ENCODE measurements at regions not wholly inside any gene's neighbourhood (a gene's known extent, or its start where the extent isn't known, plus 50 kb on each side); places are given as distances from the start of the nearest gene placed in this dataset.

DNA sequence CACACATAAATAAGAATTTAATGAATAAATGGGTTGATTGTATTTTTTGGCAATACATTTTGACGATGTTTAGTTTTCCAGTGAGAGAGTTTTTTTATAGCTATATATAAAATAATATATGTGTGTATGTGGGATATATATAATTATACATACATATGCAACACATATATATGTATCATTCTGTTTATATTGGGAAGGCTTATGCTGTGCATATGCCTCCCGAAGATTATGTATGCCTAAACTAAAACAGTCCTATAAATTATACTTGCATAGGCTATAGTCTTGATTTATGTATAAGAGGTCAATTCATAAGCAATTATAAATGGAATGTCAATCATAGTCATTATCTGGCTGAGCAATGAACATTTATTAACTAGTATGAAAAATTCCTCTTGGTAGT is 151.3 kb upstream of the HMHB1 start:
- H3K79me2 ChIP-seq (ENCODE audit: insufficient read depth, low read length) = no peaks in the 10 kb centered on the region
- no peaks in the 10 kb centered on the region for H3K9me3 ChIP-seq (ENCODE audit: low read length)
- 33% methylated on average over 2 of the region's 2 CpGs for WGBS (ENCODE audit: low lambda C conversion rate)
- H3K4me1 ChIP-seq (ENCODE audit: insufficient read depth, low read length) = peaks cover 32% of the 10 kb centered on the region
- ChIA-PET POLR2A (no interaction called here), CTCF (ENCODE audit: low intra/inter-chr PET ratio, low total read pairs) (no interaction called here)
- H3K4me2 ChIP-seq (ENCODE audit: low read depth, low read length) = no peak overlapping the region
- H4K20me1 ChIP-seq (ENCODE audit: insufficient read depth, low read length) = no peaks in the 10 kb centered on the region
- ATAC-seq = no peak
- in situ Hi-C loops (cut with HindIII; ENCODE audit: extremely low pct_ligation_motif_present, low pct_unique_long_range_greater_than_20kb) = no loop called here
- FAIRE-seq = no peak
- DNase-seq (ENCODE audit: low spot score) = no peak
- BruUV-seq (replicated peaks) = no TSS peak
- H3K27me3 ChIP-seq (ENCODE audit: control insufficient read depth in 1 of 2, insufficient read depth in 2 of 2, low read length in 2 of 2) = peaks cover 0 to 11% of the 10 kb centered on the region in 2 experiments; a peak in 2 of 5 replicates
- H3K4me3 ChIP-seq (replicated peaks in 1 of 3; ENCODE audit: insufficient read depth in 1 of 3, low read depth in 2 of 3, low read length in 3 of 3) = no peak overlapping the region
- no peak overlapping the region for H3K9ac ChIP-seq (ENCODE audit: insufficient read depth, low read depth, low read length)
- TF ChIP-seq CREB1 (IDR thresholded peaks at IDR 0.05) = no peak
- TF ChIP-seq CREB1 (CRISPR knock-in tag; IDR thresholded peaks at IDR 0.05) = no peak
- no peak overlapping the region for H2AFZ ChIP-seq (ENCODE audit: low read length)
- H3K27ac ChIP-seq (ENCODE audit: extremely low read length, insufficient read depth, low read length) = no peak overlapping the region
- no peaks in the 10 kb centered on the region for H3K36me3 ChIP-seq (replicated peaks in 1 of 2; ENCODE audit: control insufficient read depth in 1 of 2, insufficient read depth in 2 of 2, low read length in 2 of 2)
- intact Hi-C loops (cut with micrococcal nuclease; ENCODE audit: unreplicated experiment) = no loop called here

DNA sequence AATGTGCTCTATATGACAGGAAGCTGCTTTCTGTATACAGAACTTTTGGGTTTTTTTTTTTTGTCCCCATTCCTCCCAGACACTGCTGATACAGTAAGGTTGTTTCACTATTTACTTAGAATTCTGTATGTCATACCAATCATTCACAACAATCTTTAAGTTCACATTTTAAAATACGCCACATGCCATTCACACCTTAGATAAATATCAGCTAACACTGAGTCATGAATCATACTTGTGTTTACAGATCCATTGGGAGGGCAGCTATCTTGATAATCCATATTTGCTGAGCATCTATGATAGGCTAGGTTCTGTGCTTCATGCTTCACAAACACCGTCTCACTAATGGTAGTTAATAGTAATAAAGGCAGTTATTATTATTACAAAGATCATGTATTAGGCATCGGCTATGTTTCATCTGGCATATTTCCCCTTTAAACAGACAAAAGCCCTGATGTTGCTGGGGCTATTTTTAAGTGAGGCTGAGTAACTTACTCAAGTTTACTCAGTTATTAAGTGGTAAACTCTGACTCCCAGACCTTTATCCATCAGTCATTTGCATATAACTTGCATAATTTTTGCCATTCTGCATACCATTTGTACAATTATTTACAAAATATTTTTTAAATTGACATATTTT is 152.2 kb upstream of the HMHB1 start:
- CTCF ChIA-PET (ENCODE audit: low intra/inter-chr PET ratio, low total read pairs) = no interaction called here
- no peaks in the 10 kb centered on the region for H4K20me1 ChIP-seq (ENCODE audit: insufficient read depth, low read length)
- no peaks in the 10 kb centered on the region for H3K79me2 ChIP-seq (ENCODE audit: insufficient read depth, low read length)
- POLR2A ChIA-PET = interaction anchor here (0.6 to 1.1 kb wide), 4 partner anchors 15 to 78 kb away, joined by 3 to 5 read pairs (median 4); no protein-coding TSS in a partner anchor
- H3K27me3 ChIP-seq (ENCODE audit: control insufficient read depth in 1 of 2, insufficient read depth in 2 of 2, low read length in 2 of 2) = peaks cover 0 to 5% of the 10 kb centered on the region in 2 experiments; a peak in 1 of 5 replicates
- no TSS peak for BruUV-seq (replicated peaks)
- intact Hi-C loops (cut with micrococcal nuclease; ENCODE audit: unreplicated experiment) (no loop called here), in situ Hi-C loops (cut with HindIII; ENCODE audit: extremely low pct_ligation_motif_present, low pct_unique_long_range_greater_than_20kb) (no loop called here)
- H3K9me3 ChIP-seq (ENCODE audit: low read length) = no peaks in the 10 kb centered on the region
- WGBS (ENCODE audit: low lambda C conversion rate) = 8% methylated on average over 3 of the region's 3 CpGs
- no peak overlapping the region for H2AFZ ChIP-seq (ENCODE audit: low read length)
- H3K9ac ChIP-seq (ENCODE audit: insufficient read depth, low read depth, low read length) = no peak overlapping the region
- no peak for FAIRE-seq
- no peak overlapping the region for H3K4me3 ChIP-seq (replicated peaks in 1 of 3; ENCODE audit: insufficient read depth in 1 of 3, low read depth in 2 of 3, low read length in 3 of 3)
- peak; percentile 68 for ATAC-seq
- peaks cover 31% of the 10 kb centered on the region for H3K4me1 ChIP-seq (ENCODE audit: insufficient read depth, low read length)
- H3K4me2 ChIP-seq (ENCODE audit: low read depth, low read length) = no peak overlapping the region; the same call in 1 of the 2 replicates
- peak; percentile 71 for DNase-seq (ENCODE audit: low spot score)
- H3K36me3 ChIP-seq (replicated peaks in 1 of 2; ENCODE audit: control insufficient read depth in 1 of 2, insufficient read depth in 2 of 2, low read length in 2 of 2) = no peaks in the 10 kb centered on the region
- no peak overlapping the region for H3K27ac ChIP-seq (ENCODE audit: extremely low read length, insufficient read depth, low read length)
- no peak for TF ChIP-seq ZNF792 (CRISPR knock-in tag; IDR thresholded peaks at IDR 0.05)
- no peak for TF ChIP-seq ZNF510 (CRISPR knock-in tag; IDR thresholded peaks at IDR 0.05; ENCODE audit: low read depth)
- TF ChIP-seq PITX1 (CRISPR knock-in tag; IDR thresholded peaks at IDR 0.05) = 0 out of 2 replicates have a peak, but pooled peaks have one; percentile 25
- TF ChIP-seq SOX5 (CRISPR knock-in tag; IDR thresholded peaks at IDR 0.05; ENCODE audit: borderline replicate concordance) = peak; percentile 63; the same call in 1 of the 2 replicates
- peak; percentile 53 for TF ChIP-seq NR2F6 (IDR thresholded peaks at IDR 0.05)
- TF ChIP-seq NR2F6 (CRISPR knock-in tag; IDR thresholded peaks at IDR 0.05) = 0 out of 2 replicates have a peak, but pooled peaks have one; percentile 15
- peak; percentile 59; the same call in 1 of the 2 replicates for TF ChIP-seq ISL2 (CRISPR knock-in tag; IDR thresholded peaks at IDR 0.05)
- no peak for TF ChIP-seq HNRNPL (IDR thresholded peaks at IDR 0.05; ENCODE audit: low read depth, low read length)
- peak; percentile 85 for TF ChIP-seq HHEX (CRISPR knock-in tag; IDR thresholded peaks at IDR 0.05)
- peak; percentile 82 for TF ChIP-seq JUND (CRISPR knock-in tag; IDR thresholded peaks at IDR 0.05)
- no peak for TF ChIP-seq DNMT3B (CRISPR knock-in tag; conservative IDR thresholded peaks at IDR 0.05)
- TF ChIP-seq RXRB (CRISPR knock-in tag; IDR thresholded peaks at IDR 0.05; ENCODE audit: borderline replicate concordance) = 0 out of 2 replicates have a peak, but pooled peaks have one; percentile 24
- TF ChIP-seq, protein P1, sequence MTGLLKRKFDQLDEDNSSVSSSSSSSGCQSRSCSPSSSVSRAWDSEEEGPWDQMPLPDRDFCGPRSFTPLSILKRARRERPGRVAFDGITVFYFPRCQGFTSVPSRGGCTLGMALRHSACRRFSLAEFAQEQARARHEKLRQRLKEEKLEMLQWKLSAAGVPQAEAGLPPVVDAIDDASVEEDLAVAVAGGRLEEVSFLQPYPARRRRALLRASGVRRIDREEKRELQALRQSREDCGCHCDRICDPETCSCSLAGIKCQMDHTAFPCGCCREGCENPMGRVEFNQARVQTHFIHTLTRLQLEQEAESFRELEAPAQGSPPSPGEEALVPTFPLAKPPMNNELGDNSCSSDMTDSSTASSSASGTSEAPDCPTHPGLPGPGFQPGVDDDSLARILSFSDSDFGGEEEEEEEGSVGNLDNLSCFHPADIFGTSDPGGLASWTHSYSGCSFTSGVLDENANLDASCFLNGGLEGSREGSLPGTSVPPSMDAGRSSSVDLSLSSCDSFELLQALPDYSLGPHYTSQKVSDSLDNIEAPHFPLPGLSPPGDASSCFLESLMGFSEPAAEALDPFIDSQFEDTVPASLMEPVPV (CRISPR knock-in tag; IDR thresholded peaks at IDR 0.05) = no peak
- peak; percentile 74 for TF ChIP-seq RARA (CRISPR knock-in tag; IDR thresholded peaks at IDR 0.05)
- TF ChIP-seq SALL1 (CRISPR knock-in tag; IDR thresholded peaks at IDR 0.05) = peak; percentile 25; the same call in 1 of the 2 replicates
- peak; percentile 45; the same call in 1 of the 2 replicates for TF ChIP-seq TCF7 (IDR thresholded peaks at IDR 0.05; ENCODE audit: low read depth)
- TF ChIP-seq GABPB1 (CRISPR knock-in tag; IDR thresholded peaks at IDR 0.05) = no peak
- no peak for TF ChIP-seq SMAD1 (CRISPR knock-in tag; IDR thresholded peaks at IDR 0.05; ENCODE audit: borderline replicate concordance, low read depth)
- TF ChIP-seq BHLHE40 (IDR thresholded peaks at IDR 0.05; ENCODE audit: low read length) = peak; percentile 43; the same call in 1 of the 2 replicates
- peak; percentile 55 for TF ChIP-seq HDAC2 (CRISPR knock-in tag; IDR thresholded peaks at IDR 0.05)

Measured in HepG2 (cell line).